ENCODE measurements at regions not wholly inside any gene's neighbourhood (a gene's known extent, or its start where the extent isn't known, plus 50 kb on each side); places are given as distances from the start of the nearest gene placed in this dataset.
A peak's percentile ranks its signal among the peaks of the same experiment; 100 is the strongest.

GRCh38 chr9:124110307-124110915 is 98.8 kb downstream of the LHX2 start:
- Mint-ChIP-seq H3K27me3 (ENCODE audit: low read depth) (no peaks in the 10 kb centered on the region; the same call in 1 of the 2 replicates), H3K4me1 (no peaks in the 10 kb centered on the region), H3K27ac (no peak overlapping the region), H3K36me3 (no peaks in the 10 kb centered on the region), H3K9me3 (peaks cover under 1% of the 10 kb centered on the region; the same call in 1 of the 2 replicates), H3K4me3 (no peak overlapping the region)
- ATAC-seq (peak; percentile 91), DNase-seq (ENCODE audit: low spot score) (peak; percentile 81)
- CTCF ChIA-PET, result interaction anchor here (0.9 to 2.2 kb wide), 5 partner anchors 16 to 688 kb away, joined by 3 to 6 read pairs (median 3); no protein-coding TSS in a partner anchor
- POLR2A ChIA-PET, result interaction anchor here (0.6 to 0.9 kb wide), 2 partner anchors 149 to 732 kb away, joined by 4 read pairs; no protein-coding TSS in a partner anchor
- TF ChIP-seq ZNF532 (CRISPR knock-in tag; IDR thresholded peaks at IDR 0.05; ENCODE audit: borderline replicate concordance) (no peak), E2F4 (CRISPR knock-in tag; IDR thresholded peaks at IDR 0.05; ENCODE audit: borderline replicate concordance, low read depth) (peak; percentile 99), GABPB1 (CRISPR knock-in tag; IDR thresholded peaks at IDR 0.05) (peak; percentile 89), ZSCAN18 (CRISPR knock-in tag; IDR thresholded peaks at IDR 0.05) (peak; percentile 98), MYBL2 (CRISPR knock-in tag; IDR thresholded peaks at IDR 0.05) (peak; percentile 99), SMAD3 (CRISPR knock-in tag; IDR thresholded peaks at IDR 0.05; ENCODE audit: borderline replicate concordance) (peak; percentile 100), SOX15 (CRISPR knock-in tag; IDR thresholded peaks at IDR 0.05) (no peak), ZNF512 (CRISPR knock-in tag; IDR thresholded peaks at IDR 0.05; ENCODE audit: borderline replicate concordance) (peak; percentile 100), CREM (CRISPR knock-in tag; IDR thresholded peaks at IDR 0.05) (peak; percentile 95), RELA (CRISPR knock-in tag; IDR thresholded peaks at IDR 0.05; ENCODE audit: borderline replicate concordance) (peak; percentile 99), NR3C1 (CRISPR knock-in tag; conservative IDR thresholded peaks at IDR 0.05; ENCODE audit: low read depth) (peak; percentile 99), ZNF232 (CRISPR knock-in tag; IDR thresholded peaks at IDR 0.05) (peak; percentile 100), CBFB (CRISPR knock-in tag; IDR thresholded peaks at IDR 0.05; ENCODE audit: low read depth) (peak; percentile 100), IRF2 (CRISPR knock-in tag; IDR thresholded peaks at IDR 0.05; ENCODE audit: borderline replicate concordance, low read depth) (peak; percentile 99), ZMAT4 (CRISPR knock-in tag; IDR thresholded peaks at IDR 0.05) (no peak), PREB (CRISPR knock-in tag; IDR thresholded peaks at IDR 0.05; ENCODE audit: borderline replicate concordance) (peak; percentile 99), CDX4 (CRISPR knock-in tag; IDR thresholded peaks at IDR 0.05; ENCODE audit: borderline replicate concordance) (no peak), ETV6 (CRISPR knock-in tag; IDR thresholded peaks at IDR 0.05) (peak; percentile 100), AR (CRISPR knock-in tag; IDR thresholded peaks at IDR 0.05) (peak; percentile 77; the same call in 1 of the 2 replicates), ZBTB21 (CRISPR knock-in tag; IDR thresholded peaks at IDR 0.05; ENCODE audit: borderline replicate concordance) (peak; percentile 95), TP53 (CRISPR knock-in tag; IDR thresholded peaks at IDR 0.05) (peak; percentile 100), ZNF396 (CRISPR knock-in tag; IDR thresholded peaks at IDR 0.05; ENCODE audit: borderline replicate concordance) (peak; percentile 94; the same call in 1 of the 2 replicates), CREB1 (CRISPR knock-in tag; IDR thresholded peaks at IDR 0.05) (peak; percentile 100)
